ENCODE measurements at regions not wholly inside any gene's neighbourhood (a gene's known extent, or its start where the extent isn't known, plus 50 kb on each side); places are given as distances from the start of the nearest gene placed in this dataset.

DNA sequence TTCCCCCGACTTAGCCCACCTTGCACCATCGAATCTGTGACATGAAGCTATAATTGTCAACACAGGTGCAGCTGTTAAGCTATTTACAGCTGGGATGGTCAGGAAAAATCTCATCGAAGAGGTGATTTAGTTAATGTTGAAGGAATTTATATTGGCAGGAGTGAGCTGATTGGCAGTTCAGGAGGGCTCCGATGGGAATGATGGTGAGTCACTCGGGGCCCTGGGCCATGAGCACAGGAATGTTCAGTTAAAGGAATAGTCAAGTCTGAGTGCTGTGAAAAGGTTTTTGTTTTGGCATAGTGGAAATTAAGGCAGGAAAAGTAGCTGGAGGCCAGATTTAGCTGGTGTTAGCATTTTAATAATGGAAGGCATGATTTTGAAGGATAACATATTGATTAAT is 95.7 kb downstream of the OXSM start:
- Histone ChIP-seq H2AFZ (ENCODE audit: low read depth, low read length) (no peak overlapping the region), H3K27ac (ENCODE audit: insufficient read depth, low read depth, low read length) (no peak overlapping the region), H3K36me3 (ENCODE audit: control insufficient read depth in 2 of 2, extremely low read depth in 1 of 2, insufficient read depth in 2 of 2, low read length in 2 of 2) (no peaks in the 10 kb centered on the region), H3K9ac (replicated peaks; ENCODE audit: extremely low read depth, insufficient read depth, low read length) (no peak overlapping the region), H4K20me1 (replicated peaks; ENCODE audit: control insufficient read depth, extremely low read depth, insufficient read depth, low read length) (no peaks in the 10 kb centered on the region), H3K9me1 (replicated peaks; ENCODE audit: control insufficient read depth, extremely low read depth, insufficient read depth, low read length) (no peaks in the 10 kb centered on the region), H3K27me3 (ENCODE audit: control insufficient read depth in 2 of 2, insufficient read depth in 2 of 2, low read length in 2 of 2) (no peaks in the 10 kb centered on the region), H3K4me3 (replicated peaks in 1 of 3; ENCODE audit: insufficient read depth in 1 of 3, low read depth in 1 of 3, low read length in 3 of 3) (no peak overlapping the region), H3K79me2 (ENCODE audit: control insufficient read depth, insufficient read depth, low read length) (no peaks in the 10 kb centered on the region), H3K9me3 (replicated peaks; ENCODE audit: control insufficient read depth, insufficient read depth, low read length) (no peaks in the 10 kb centered on the region), H3K4me1 (ENCODE audit: control insufficient read depth, extremely low read depth, insufficient read depth, low read length) (no peaks in the 10 kb centered on the region), H3K4me2 (ENCODE audit: insufficient read depth, low read length) (no peak overlapping the region)
- intact Hi-C loops (cut with micrococcal nuclease) (no loop called here), dilution Hi-C loops (cut with MboI; ENCODE audit: extremely low pct_ligation_motif_present, low sequenced_read_pairs) (no loop called here)
- no peak for DNase-seq (ENCODE audit: low read depth, low spot score)
- no peak for TF ChIP-seq CTCF (IDR thresholded peaks at IDR 0.05; ENCODE audit: extremely low read depth in 1 of 2, insufficient read depth in 1 of 2, low read depth in 1 of 2, low read length in 2 of 2)
- TF ChIP-seq MAX (IDR thresholded peaks at IDR 0.05; ENCODE audit: insufficient read depth, insufficient read length) = no peak
- no peak for TF ChIP-seq POLR2A (IDR thresholded peaks at IDR 0.05; ENCODE audit: low read depth, low read length)
- no peak for TF ChIP-seq MYC (IDR thresholded peaks at IDR 0.05; ENCODE audit: low read depth, low read length)
- no peak for TF ChIP-seq GATA2 (IDR thresholded peaks at IDR 0.05; ENCODE audit: insufficient read depth, insufficient read length, low read depth, low read length)
- TF ChIP-seq JUN (IDR thresholded peaks at IDR 0.05; ENCODE audit: borderline replicate concordance, insufficient read depth, insufficient read length, low read depth) = no peak
- no peak for TF ChIP-seq POLR2AphosphoS5 (IDR thresholded peaks at IDR 0.05; ENCODE audit: insufficient read depth, low read depth, low read length)
- CTCF ChIA-PET = no interaction called here
- FAIRE-seq = no peak
- POLR2A ChIA-PET = no interaction called here
- no TSS peak for BruUV-seq (replicated peaks)

GRCh38 chr3:25887907-25888306 is 98.0 kb downstream of the OXSM start:
- TF ChIP-seq CTCF (IDR thresholded peaks at IDR 0.05; ENCODE audit: extremely low read depth in 1 of 2, insufficient read depth in 1 of 2, low read depth in 1 of 2, low read length in 2 of 2) (no peak), POLR2AphosphoS5 (IDR thresholded peaks at IDR 0.05; ENCODE audit: insufficient read depth, low read depth, low read length) (no peak), MYC (IDR thresholded peaks at IDR 0.05; ENCODE audit: low read depth, low read length) (no peak), FOS (IDR thresholded peaks at IDR 0.05; ENCODE audit: borderline replicate concordance, insufficient read depth, low read length) (no peak), JUN (IDR thresholded peaks at IDR 0.05; ENCODE audit: borderline replicate concordance, insufficient read depth, insufficient read length, low read depth) (no peak), POLR2A (IDR thresholded peaks at IDR 0.05; ENCODE audit: low read depth, low read length) (no peak), GATA2 (IDR thresholded peaks at IDR 0.05; ENCODE audit: insufficient read depth, insufficient read length, low read depth, low read length) (no peak), MAX (IDR thresholded peaks at IDR 0.05; ENCODE audit: insufficient read depth, insufficient read length) (no peak), EZH2 (IDR thresholded peaks at IDR 0.05; ENCODE audit: borderline replicate concordance, low read depth, low read length, severe bottlenecking) (no peak)
- intact Hi-C loops (cut with micrococcal nuclease) = no loop called here
- Histone ChIP-seq H3K4me2 (ENCODE audit: insufficient read depth, low read length) (no peak overlapping the region), H3K4me1 (ENCODE audit: control insufficient read depth, extremely low read depth, insufficient read depth, low read length) (no peaks in the 10 kb centered on the region), H3K27me3 (ENCODE audit: control insufficient read depth in 2 of 2, insufficient read depth in 2 of 2, low read length in 2 of 2) (no peaks in the 10 kb centered on the region), H3K9ac (replicated peaks; ENCODE audit: extremely low read depth, insufficient read depth, low read length) (no peak overlapping the region), H3K9me1 (replicated peaks; ENCODE audit: control insufficient read depth, extremely low read depth, insufficient read depth, low read length) (no peaks in the 10 kb centered on the region), H4K20me1 (replicated peaks; ENCODE audit: control insufficient read depth, extremely low read depth, insufficient read depth, low read length) (no peaks in the 10 kb centered on the region), H3K27ac (ENCODE audit: insufficient read depth, low read depth, low read length) (no peak overlapping the region), H2AFZ (ENCODE audit: low read depth, low read length) (no peak overlapping the region), H3K36me3 (ENCODE audit: control insufficient read depth in 2 of 2, extremely low read depth in 1 of 2, insufficient read depth in 2 of 2, low read length in 2 of 2) (no peaks in the 10 kb centered on the region), H3K4me3 (replicated peaks in 1 of 3; ENCODE audit: insufficient read depth in 1 of 3, low read depth in 1 of 3, low read length in 3 of 3) (no peak overlapping the region), H3K79me2 (ENCODE audit: control insufficient read depth, insufficient read depth, low read length) (no peaks in the 10 kb centered on the region), H3K9me3 (replicated peaks; ENCODE audit: control insufficient read depth, insufficient read depth, low read length) (no peaks in the 10 kb centered on the region)
- POLR2A ChIA-PET = no interaction called here
- DNase-seq (ENCODE audit: low read depth, low spot score) = no peak
- dilution Hi-C loops (cut with MboI; ENCODE audit: extremely low pct_ligation_motif_present, low sequenced_read_pairs) = no loop called here
- no TSS peak for BruUV-seq (replicated peaks)
- FAIRE-seq = no peak
- CTCF ChIA-PET = no interaction called here

Data from endothelial cell of umbilical vein (primary cell).